H7 (cell line): ENCODE measurements at regions not wholly inside any gene's neighbourhood (a gene's known extent, or its start where the extent isn't known, plus 50 kb on each side); places are given as distances from the start of the nearest gene placed in this dataset.
"Not testable (repeated sequence)": the region's sequence is repeated elsewhere in the genome, so short reads cannot be mapped to it uniquely, and the experiment has no call there.

Experiments used
- DNase-seq: peaks from one replicate; pipeline ENCODE4 v3.0.0; 2012
- H3K27me3 ChIP-seq: 2 replicates; pipeline ENCODE4 v1.6.0; 2011; ENCODE audit warnings: mild to moderate bottlenecking, low read length; ENCODE audit not compliant: control insufficient read depth, insufficient read depth
- H3K36me3 ChIP-seq: replicated peaks from 2 replicates; pipeline ENCODE4 v1.5.1; 2011; ENCODE audit warnings: low read length; ENCODE audit not compliant: control insufficient read depth, insufficient read depth
- H3K4me3 ChIP-seq: 2 replicates; pipeline ENCODE4 v1.5.1; 2011; ENCODE audit warnings: low read depth, mild to moderate bottlenecking, control low read depth, low read length, moderate library complexity; ENCODE audit not compliant: insufficient read depth

- DNase-seq, result no peak
- Histone ChIP-seq H3K36me3 (no peaks in the 10 kb centered on the region), H3K4me3 (no peak overlapping the region), H3K27me3 (no peaks in the 10 kb centered on the region)
These were observed 771.7 kb upstream of the TMEM132C start for GRCh38 chr12:127494961-127495915.

- H3K36me3 ChIP-seq, result no peaks in the 10 kb centered on the region
- DNase-seq, result peak; percentile 37
- no peaks in the 10 kb centered on the region for H3K27me3 ChIP-seq
- H3K4me3 ChIP-seq, result no peak overlapping the region
These were observed 770.7 kb upstream of the TMEM132C start for GRCh38 chr12:127496255-127496654.

GRCh38 chr12:127500512-127501035 is 766.4 kb upstream of the TMEM132C start:
- no peaks in the 10 kb centered on the region for H3K27me3 ChIP-seq
- no peak overlapping the region for H3K4me3 ChIP-seq
- no peak for DNase-seq
- no peaks in the 10 kb centered on the region for H3K36me3 ChIP-seq

- Histone ChIP-seq H3K27me3 (no peaks in the 10 kb centered on the region), H3K36me3 (no peaks in the 10 kb centered on the region), H3K4me3 (no peak overlapping the region)
- no peak for DNase-seq
These were observed 765.1 kb upstream of the TMEM132C start for GRCh38 chr12:127501916-127502315.

GRCh38 chr12:127503246-127503645 is 763.7 kb upstream of the TMEM132C start:
- Histone ChIP-seq H3K4me3 (no peak overlapping the region), H3K27me3 (no peaks in the 10 kb centered on the region), H3K36me3 (no peaks in the 10 kb centered on the region)
- DNase-seq, result no peak

GRCh38 chr12:127503996-127504395 is 763.0 kb upstream of the TMEM132C start:
- not testable (repeated sequence) for H3K27me3 ChIP-seq, H3K4me3 ChIP-seq, H3K36me3 ChIP-seq, DNase-seq

GRCh38 chr12:127504874-127505273 is 762.1 kb upstream of the TMEM132C start:
- H3K4me3 ChIP-seq, result no peak overlapping the region
- no peaks in the 10 kb centered on the region for H3K27me3 ChIP-seq
- no peak for DNase-seq
- no peaks in the 10 kb centered on the region for H3K36me3 ChIP-seq

- Histone ChIP-seq H3K36me3 (no peaks in the 10 kb centered on the region), H3K4me3 (no peak overlapping the region), H3K27me3 (no peaks in the 10 kb centered on the region)
- DNase-seq, result no peak
These were observed 759.6 kb upstream of the TMEM132C start for GRCh38 chr12:127507341-127507740.

- no peak for DNase-seq
- no peak overlapping the region for H3K4me3 ChIP-seq
- H3K36me3 ChIP-seq, result no peaks in the 10 kb centered on the region
- H3K27me3 ChIP-seq, result no peaks in the 10 kb centered on the region
These were observed 757.7 kb upstream of the TMEM132C start for GRCh38 chr12:127509066-127509778.

GRCh38 chr12:127515941-127516340 is 751.0 kb upstream of the TMEM132C start:
- no peaks in the 10 kb centered on the region for H3K27me3 ChIP-seq
- DNase-seq, result no peak
- no peaks in the 10 kb centered on the region for H3K36me3 ChIP-seq
- H3K4me3 ChIP-seq, result no peak overlapping the region

- H3K36me3 ChIP-seq, result no peaks in the 10 kb centered on the region
- H3K4me3 ChIP-seq, result no peak overlapping the region
- no peaks in the 10 kb centered on the region for H3K27me3 ChIP-seq
- DNase-seq, result no peak
These were observed 750.5 kb upstream of the TMEM132C start for GRCh38 chr12:127516467-127516866.

- no peak for DNase-seq
- no peak overlapping the region for H3K4me3 ChIP-seq
- H3K36me3 ChIP-seq, result no peaks in the 10 kb centered on the region
- H3K27me3 ChIP-seq, result no peaks in the 10 kb centered on the region
These were observed 747.2 kb upstream of the TMEM132C start for GRCh38 chr12:127519779-127520178.

- DNase-seq, result no peak
These were observed 740.0 kb upstream of the TMEM132C start for GRCh38 chr12:127526925-127527324.

GRCh38 chr12:127528551-127528950 is 738.4 kb upstream of the TMEM132C start:
- no peak for DNase-seq
- Histone ChIP-seq H3K36me3 (no peaks in the 10 kb centered on the region), H3K4me3 (no peak overlapping the region), H3K27me3 (no peaks in the 10 kb centered on the region)

More at GRCh38 chr12:127526925-127527324, 740.0 kb upstream of the TMEM132C start:
- no peaks in the 10 kb centered on the region for H3K36me3 ChIP-seq
- H3K27me3 ChIP-seq, result no peaks in the 10 kb centered on the region
- H3K4me3 ChIP-seq, result no peak overlapping the region

- Histone ChIP-seq H3K27me3 (no peaks in the 10 kb centered on the region), H3K36me3 (no peaks in the 10 kb centered on the region), H3K4me3 (no peak overlapping the region)
- no peak for DNase-seq
These were observed 735.4 kb upstream of the TMEM132C start for GRCh38 chr12:127531542-127531941.
